ENCODE measurements at regions not wholly inside any gene's neighbourhood (a gene's known extent, or its start where the extent isn't known, plus 50 kb on each side); places are given as distances from the start of the nearest gene placed in this dataset.
"Not testable (repeated sequence)": the region's sequence is repeated elsewhere in the genome, so short reads cannot be mapped to it uniquely, and the experiment has no call there.

- H3K27me3 ChIP-seq (ENCODE audit: insufficient read depth, low read length); H3K4me3 ChIP-seq (ENCODE audit: low read depth, low read length, poor library complexity, severe bottlenecking); H3K9me2 ChIP-seq (ENCODE audit: low read depth, low read length); H3K27ac ChIP-seq (ENCODE audit: low read depth, low read length, poor library complexity, severe bottlenecking); H2AFZ ChIP-seq (ENCODE audit: low read length); H3F3A ChIP-seq (ENCODE audit: insufficient read depth, low read length); H3K36me3 ChIP-seq (ENCODE audit: insufficient read depth, low read length); H3K79me2 ChIP-seq (ENCODE audit: insufficient read depth, low read length); H3K4me2 ChIP-seq (ENCODE audit: low read length); H3K9me3 ChIP-seq (ENCODE audit: low read length); H3K4me1 ChIP-seq (ENCODE audit: insufficient read depth, low read length, severe bottlenecking); H4K20me1 ChIP-seq (ENCODE audit: insufficient read depth, low read length); H3K9ac ChIP-seq (ENCODE audit: low read length): not testable (repeated sequence)
Observed at GRCh38 chr1:120972863-120973262, 83.3 kb downstream of the PPIAL4A start.

- H4K20me1 ChIP-seq (ENCODE audit: insufficient read depth, low read length); H3K4me2 ChIP-seq (ENCODE audit: low read length); H3K36me3 ChIP-seq (ENCODE audit: insufficient read depth, low read length); H3K9me3 ChIP-seq (ENCODE audit: low read length); H3K9me2 ChIP-seq (ENCODE audit: low read depth, low read length); H3K9ac ChIP-seq (ENCODE audit: low read length); H3K27me3 ChIP-seq (ENCODE audit: insufficient read depth, low read length); H3K4me1 ChIP-seq (ENCODE audit: insufficient read depth, low read length, severe bottlenecking); H3K4me3 ChIP-seq (ENCODE audit: low read depth, low read length, poor library complexity, severe bottlenecking); H2AFZ ChIP-seq (ENCODE audit: low read length); H3F3A ChIP-seq (ENCODE audit: insufficient read depth, low read length); H3K79me2 ChIP-seq (ENCODE audit: insufficient read depth, low read length); H3K27ac ChIP-seq (ENCODE audit: low read depth, low read length, poor library complexity, severe bottlenecking): not testable (repeated sequence)
Observed at GRCh38 chr1:120973836-120974235, 84.3 kb downstream of the PPIAL4A start.

- H4K20me1 ChIP-seq (ENCODE audit: insufficient read depth, low read length); H3K4me3 ChIP-seq (ENCODE audit: low read depth, low read length, poor library complexity, severe bottlenecking); H3K9me3 ChIP-seq (ENCODE audit: low read length): not testable (repeated sequence)
Observed at GRCh38 chr1:120977279-120977678, 87.7 kb downstream of the PPIAL4A start.

GRCh38 chr1:120981489-120982094 lies 92.0 kb downstream of the PPIAL4A start:
- not testable (repeated sequence) for H3K9me3 ChIP-seq (ENCODE audit: low read length); H3K79me2 ChIP-seq (ENCODE audit: insufficient read depth, low read length); H3F3A ChIP-seq (ENCODE audit: insufficient read depth, low read length); H3K9me2 ChIP-seq (ENCODE audit: low read depth, low read length); H3K4me3 ChIP-seq (ENCODE audit: low read depth, low read length, poor library complexity, severe bottlenecking); H2AFZ ChIP-seq (ENCODE audit: low read length); H3K9ac ChIP-seq (ENCODE audit: low read length); H3K36me3 ChIP-seq (ENCODE audit: insufficient read depth, low read length); H3K27me3 ChIP-seq (ENCODE audit: insufficient read depth, low read length); H3K4me1 ChIP-seq (ENCODE audit: insufficient read depth, low read length, severe bottlenecking); H3K4me2 ChIP-seq (ENCODE audit: low read length); H4K20me1 ChIP-seq (ENCODE audit: insufficient read depth, low read length); H3K27ac ChIP-seq (ENCODE audit: low read depth, low read length, poor library complexity, severe bottlenecking)

More at GRCh38 chr1:120977279-120977678, 87.7 kb downstream of the PPIAL4A start:
- not testable (repeated sequence) for H3K27me3 ChIP-seq (ENCODE audit: insufficient read depth, low read length); H3K9me2 ChIP-seq (ENCODE audit: low read depth, low read length); H2AFZ ChIP-seq (ENCODE audit: low read length); H3F3A ChIP-seq (ENCODE audit: insufficient read depth, low read length); H3K9ac ChIP-seq (ENCODE audit: low read length); H3K36me3 ChIP-seq (ENCODE audit: insufficient read depth, low read length); H3K4me1 ChIP-seq (ENCODE audit: insufficient read depth, low read length, severe bottlenecking); H3K79me2 ChIP-seq (ENCODE audit: insufficient read depth, low read length); H3K4me2 ChIP-seq (ENCODE audit: low read length); H3K27ac ChIP-seq (ENCODE audit: low read depth, low read length, poor library complexity, severe bottlenecking)

- not testable (repeated sequence) for H3K79me2 ChIP-seq (ENCODE audit: insufficient read depth, low read length); H2AFZ ChIP-seq (ENCODE audit: low read length); H3K9me2 ChIP-seq (ENCODE audit: low read depth, low read length); H3K9ac ChIP-seq (ENCODE audit: low read length); H3F3A ChIP-seq (ENCODE audit: insufficient read depth, low read length); H3K36me3 ChIP-seq (ENCODE audit: insufficient read depth, low read length); H3K27me3 ChIP-seq (ENCODE audit: insufficient read depth, low read length); H3K9me3 ChIP-seq (ENCODE audit: low read length); H3K4me3 ChIP-seq (ENCODE audit: low read depth, low read length, poor library complexity, severe bottlenecking); H3K4me2 ChIP-seq (ENCODE audit: low read length); H3K4me1 ChIP-seq (ENCODE audit: insufficient read depth, low read length, severe bottlenecking); H3K27ac ChIP-seq (ENCODE audit: low read depth, low read length, poor library complexity, severe bottlenecking); H4K20me1 ChIP-seq (ENCODE audit: insufficient read depth, low read length)
Observed at GRCh38 chr1:120994614-120995013, 105.0 kb downstream of the PPIAL4A start.

GRCh38 chr1:120995025-120995424 lies 105.5 kb downstream of the PPIAL4A start:
- not testable (repeated sequence) for H3K27ac ChIP-seq (ENCODE audit: low read depth, low read length, poor library complexity, severe bottlenecking); H3K4me1 ChIP-seq (ENCODE audit: insufficient read depth, low read length, severe bottlenecking); H3K4me3 ChIP-seq (ENCODE audit: low read depth, low read length, poor library complexity, severe bottlenecking); H3K9me2 ChIP-seq (ENCODE audit: low read depth, low read length); H3K27me3 ChIP-seq (ENCODE audit: insufficient read depth, low read length); H3K9ac ChIP-seq (ENCODE audit: low read length); H3K79me2 ChIP-seq (ENCODE audit: insufficient read depth, low read length); H3F3A ChIP-seq (ENCODE audit: insufficient read depth, low read length); H2AFZ ChIP-seq (ENCODE audit: low read length); H3K36me3 ChIP-seq (ENCODE audit: insufficient read depth, low read length); H3K4me2 ChIP-seq (ENCODE audit: low read length); H3K9me3 ChIP-seq (ENCODE audit: low read length); H4K20me1 ChIP-seq (ENCODE audit: insufficient read depth, low read length)

GRCh38 chr1:121001090-121001726 lies 111.6 kb downstream of the PPIAL4A start:
- not testable (repeated sequence) for H3K27me3 ChIP-seq (ENCODE audit: insufficient read depth, low read length); H3F3A ChIP-seq (ENCODE audit: insufficient read depth, low read length); H4K20me1 ChIP-seq (ENCODE audit: insufficient read depth, low read length); H3K9me2 ChIP-seq (ENCODE audit: low read depth, low read length); H3K4me2 ChIP-seq (ENCODE audit: low read length); H2AFZ ChIP-seq (ENCODE audit: low read length); H3K4me3 ChIP-seq (ENCODE audit: low read depth, low read length, poor library complexity, severe bottlenecking); H3K79me2 ChIP-seq (ENCODE audit: insufficient read depth, low read length); H3K36me3 ChIP-seq (ENCODE audit: insufficient read depth, low read length); H3K9ac ChIP-seq (ENCODE audit: low read length); H3K27ac ChIP-seq (ENCODE audit: low read depth, low read length, poor library complexity, severe bottlenecking); H3K4me1 ChIP-seq (ENCODE audit: insufficient read depth, low read length, severe bottlenecking); H3K9me3 ChIP-seq (ENCODE audit: low read length)

GRCh38 chr1:121003230-121003629 lies 113.7 kb downstream of the PPIAL4A start:
- H2AFZ ChIP-seq (ENCODE audit: low read length); H4K20me1 ChIP-seq (ENCODE audit: insufficient read depth, low read length); H3K27me3 ChIP-seq (ENCODE audit: insufficient read depth, low read length); H3F3A ChIP-seq (ENCODE audit: insufficient read depth, low read length); H3K9me2 ChIP-seq (ENCODE audit: low read depth, low read length); H3K27ac ChIP-seq (ENCODE audit: low read depth, low read length, poor library complexity, severe bottlenecking); H3K4me2 ChIP-seq (ENCODE audit: low read length); H3K4me1 ChIP-seq (ENCODE audit: insufficient read depth, low read length, severe bottlenecking); H3K9ac ChIP-seq (ENCODE audit: low read length); H3K36me3 ChIP-seq (ENCODE audit: insufficient read depth, low read length); H3K4me3 ChIP-seq (ENCODE audit: low read depth, low read length, poor library complexity, severe bottlenecking); H3K9me3 ChIP-seq (ENCODE audit: low read length); H3K79me2 ChIP-seq (ENCODE audit: insufficient read depth, low read length): not testable (repeated sequence)
